ENCODE measurements at regions not wholly inside any gene's neighbourhood (a gene's known extent, or its start where the extent isn't known, plus 50 kb on each side); places are given as distances from the start of the nearest gene placed in this dataset.

DNA sequence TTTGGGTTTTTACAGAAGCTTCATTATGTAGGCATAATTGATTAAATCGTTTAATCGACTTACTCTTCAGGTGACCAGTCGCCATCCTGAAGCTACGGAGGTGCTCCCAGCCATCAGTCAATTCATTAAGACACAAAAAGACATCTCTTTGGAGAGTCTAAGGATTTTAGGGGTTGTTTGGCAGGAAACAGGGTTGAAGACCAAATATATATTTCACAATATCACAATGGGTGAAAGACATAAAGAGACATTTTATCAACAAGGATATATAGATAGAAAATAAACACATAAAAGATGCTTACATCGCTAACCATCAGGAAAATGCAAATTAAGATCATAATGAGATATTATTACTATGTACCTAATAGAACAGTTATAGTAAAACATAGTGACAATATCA, 104.0 kb upstream of the SIRPG start:
- TF ChIP-seq, protein P1, sequence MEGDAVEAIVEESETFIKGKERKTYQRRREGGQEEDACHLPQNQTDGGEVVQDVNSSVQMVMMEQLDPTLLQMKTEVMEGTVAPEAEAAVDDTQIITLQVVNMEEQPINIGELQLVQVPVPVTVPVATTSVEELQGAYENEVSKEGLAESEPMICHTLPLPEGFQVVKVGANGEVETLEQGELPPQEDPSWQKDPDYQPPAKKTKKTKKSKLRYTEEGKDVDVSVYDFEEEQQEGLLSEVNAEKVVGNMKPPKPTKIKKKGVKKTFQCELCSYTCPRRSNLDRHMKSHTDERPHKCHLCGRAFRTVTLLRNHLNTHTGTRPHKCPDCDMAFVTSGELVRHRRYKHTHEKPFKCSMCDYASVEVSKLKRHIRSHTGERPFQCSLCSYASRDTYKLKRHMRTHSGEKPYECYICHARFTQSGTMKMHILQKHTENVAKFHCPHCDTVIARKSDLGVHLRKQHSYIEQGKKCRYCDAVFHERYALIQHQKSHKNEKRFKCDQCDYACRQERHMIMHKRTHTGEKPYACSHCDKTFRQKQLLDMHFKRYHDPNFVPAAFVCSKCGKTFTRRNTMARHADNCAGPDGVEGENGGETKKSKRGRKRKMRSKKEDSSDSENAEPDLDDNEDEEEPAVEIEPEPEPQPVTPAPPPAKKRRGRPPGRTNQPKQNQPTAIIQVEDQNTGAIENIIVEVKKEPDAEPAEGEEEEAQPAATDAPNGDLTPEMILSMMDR (IDR thresholded peaks at IDR 0.05): no peak

DNA sequence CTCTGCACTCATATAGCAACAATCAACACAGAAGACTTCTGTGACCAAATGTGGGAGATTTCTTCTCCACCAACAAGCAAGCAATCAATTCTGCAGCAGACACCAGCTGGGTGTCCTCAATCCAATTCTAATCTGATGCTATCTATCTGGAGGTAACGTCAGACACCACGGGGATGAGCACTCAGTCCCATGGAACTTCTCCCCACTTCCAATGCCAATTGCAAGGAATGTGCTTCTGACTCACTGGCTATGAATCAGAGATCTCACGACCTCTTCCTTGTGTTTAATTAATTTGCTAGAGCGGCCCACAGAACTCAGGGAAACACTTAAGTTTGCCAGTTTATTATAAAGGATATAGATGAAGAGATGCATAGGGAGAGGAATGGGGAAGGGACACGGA, 103.5 kb upstream of the SIRPG start:
- TF ChIP-seq, protein P1 (IDR thresholded peaks at IDR 0.05): no peak

DNA sequence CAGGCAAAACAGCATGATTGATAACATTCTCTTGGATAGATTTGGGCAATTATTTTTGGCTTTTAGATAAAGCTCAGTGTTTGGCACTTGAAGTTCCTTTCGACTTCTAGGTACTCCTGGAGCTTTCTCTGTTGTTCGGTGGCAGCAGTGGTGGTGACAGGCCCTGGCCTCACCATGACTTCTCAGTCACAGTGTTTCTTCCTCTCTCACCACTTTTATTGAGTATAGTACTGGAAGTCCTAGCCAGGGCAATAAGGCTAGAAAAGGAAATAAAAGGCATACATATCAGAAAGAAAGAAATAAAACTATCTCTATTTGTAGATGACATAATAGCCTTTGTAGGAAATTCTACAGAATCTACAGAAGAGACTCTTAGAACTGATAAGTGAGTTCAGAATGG, 101.2 kb upstream of the SIRPG start:
- TF ChIP-seq, protein P1 (IDR thresholded peaks at IDR 0.05): no peak

DNA sequence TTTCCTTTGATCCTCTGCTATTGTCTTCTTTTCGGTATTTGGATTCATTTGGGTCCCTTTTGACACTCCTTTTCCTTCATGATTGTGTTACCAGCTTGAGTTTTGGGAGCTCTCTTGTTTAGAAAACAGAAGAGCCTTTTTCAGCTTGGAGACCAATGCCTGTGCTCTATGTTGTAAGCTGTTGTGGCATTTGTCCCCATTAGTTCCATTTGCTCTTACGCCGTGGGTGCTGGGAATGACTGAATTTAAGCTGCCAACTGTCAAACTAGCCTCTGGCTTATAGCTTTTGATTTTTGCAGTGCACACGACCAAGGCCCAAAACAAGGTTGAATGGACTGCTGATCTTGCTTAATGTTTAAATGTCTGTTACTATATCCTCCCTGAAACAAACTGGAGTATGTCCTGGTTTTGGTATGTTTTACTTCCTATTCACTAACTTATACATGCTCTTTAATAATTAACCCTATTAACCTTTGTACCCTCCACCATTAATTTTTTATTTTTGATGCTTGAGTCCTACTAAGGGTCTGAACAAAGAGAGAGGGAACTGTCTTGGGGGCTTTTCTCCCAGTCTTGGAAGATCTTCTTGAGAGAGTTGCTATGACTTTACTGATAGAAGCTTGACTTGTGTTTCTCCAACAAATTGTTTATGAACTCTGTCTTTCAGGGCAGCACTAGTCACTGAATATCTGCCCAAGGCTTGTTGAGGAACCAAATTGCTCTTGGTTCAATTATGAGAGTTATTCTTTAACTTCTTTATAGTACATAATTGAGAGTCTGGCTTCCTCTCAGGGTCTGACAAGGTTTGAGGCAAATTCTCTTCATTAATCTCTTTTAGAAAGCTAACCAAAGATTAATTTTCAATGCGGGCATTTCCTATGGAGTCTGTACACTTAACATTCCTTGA, 100.3 kb upstream of the SIRPG start:
- TF ChIP-seq, protein P1 (IDR thresholded peaks at IDR 0.05): no peak

DNA sequence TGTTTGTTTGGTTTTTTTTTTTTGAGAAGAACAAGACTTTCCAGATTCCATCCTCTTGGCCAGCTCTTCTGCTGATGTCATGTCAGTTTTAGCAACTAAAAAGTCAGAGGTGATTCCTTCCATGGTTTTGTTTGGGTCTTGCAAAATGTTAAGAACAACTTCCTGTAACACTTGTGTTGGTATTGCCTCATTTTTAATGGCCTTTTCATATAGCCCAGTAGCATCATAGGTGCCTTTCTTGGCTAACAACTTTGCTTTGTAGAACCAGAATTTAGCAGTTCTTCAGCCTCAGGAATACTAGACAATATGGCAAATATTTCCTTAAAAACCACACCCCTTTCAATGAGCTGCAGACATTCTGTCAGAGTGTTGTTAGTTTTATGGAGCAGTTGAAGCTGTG, 99.5 kb upstream of the SIRPG start:
- TF ChIP-seq, protein P1 (IDR thresholded peaks at IDR 0.05): no peak

DNA sequence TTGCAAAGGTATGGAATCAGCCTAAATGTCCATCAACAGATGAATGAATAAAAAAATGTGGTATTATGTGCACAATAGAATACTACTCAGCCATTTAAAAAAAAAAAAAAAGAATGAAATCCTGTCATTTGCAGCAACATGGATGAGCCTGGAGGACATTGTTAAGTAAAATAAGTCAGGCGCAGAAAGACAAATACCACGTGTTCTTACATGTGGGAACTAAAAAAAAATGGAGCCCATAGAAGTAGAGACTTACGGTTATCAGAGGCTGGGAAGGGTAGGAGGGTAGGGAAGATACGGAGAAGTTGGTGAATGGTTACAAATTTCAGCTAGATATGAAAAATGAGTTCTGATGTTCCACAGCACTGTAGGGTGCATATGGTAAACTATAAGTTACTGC, 97.2 kb upstream of the SIRPG start:
- TF ChIP-seq, protein P1 (IDR thresholded peaks at IDR 0.05): no peak

DNA sequence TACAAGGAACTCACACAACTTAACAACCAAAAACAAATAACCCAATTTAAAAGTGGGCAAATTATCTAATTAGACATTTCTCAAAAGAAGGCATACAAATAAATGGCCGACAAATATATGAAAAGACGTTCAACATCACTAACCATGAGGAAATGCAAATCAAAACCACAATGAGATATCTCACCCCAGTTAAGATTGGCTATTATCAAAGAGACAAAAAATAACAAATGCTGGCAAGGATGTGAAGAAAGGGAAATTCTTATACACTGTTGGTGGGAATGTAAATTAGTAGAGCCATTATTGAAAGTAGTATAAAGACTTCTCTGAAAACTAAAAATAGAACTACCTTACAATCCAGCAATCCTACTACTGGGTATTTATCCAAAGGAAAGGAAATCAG, 96.7 kb upstream of the SIRPG start:
- TF ChIP-seq, protein P1 (IDR thresholded peaks at IDR 0.05): no peak
